Ammon's horn (tissue), 1 donor: ENCODE measurements at regions not wholly inside any gene's neighbourhood (a gene's known extent, or its start where the extent isn't known, plus 50 kb on each side); places are given as distances from the start of the nearest gene placed in this dataset.

Experiments used
- DNase-seq: peaks from one replicate; pipeline ENCODE4 v3.0.0-alpha.2; 2016; ENCODE audit warnings: low spot score

- DNase-seq: no peak
These were observed 102.1 kb downstream of the ACER2 start for GRCh38 chr9:19510907-19511306.
